ENCODE measurements at regions not wholly inside any gene's neighbourhood (a gene's known extent, or its start where the extent isn't known, plus 50 kb on each side); places are given as distances from the start of the nearest gene placed in this dataset.

DNA sequence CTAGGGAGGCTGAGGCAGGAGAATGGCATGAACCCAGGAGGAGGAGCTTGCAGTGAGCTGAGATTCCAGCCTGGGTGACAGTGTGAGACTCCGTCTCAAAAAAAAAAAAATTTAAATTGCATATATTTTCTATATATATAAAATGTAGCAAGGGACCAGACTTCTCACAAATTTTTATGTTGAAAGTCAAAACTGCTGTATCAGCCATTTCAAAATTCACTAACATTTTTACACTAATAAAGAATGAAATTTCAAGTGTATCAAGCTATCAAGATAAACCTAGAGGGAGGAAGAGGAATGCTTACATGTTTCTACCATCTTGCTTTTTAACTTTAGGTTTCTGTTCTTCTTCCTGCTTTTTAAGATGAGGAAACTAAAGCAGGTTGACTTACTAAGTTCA, 464.0 kb downstream of the KCNJ3 start:
- Mint-ChIP-seq H3K36me3 (no peaks in the 10 kb centered on the region), H3K27ac (no peak overlapping the region), H3K9me3 (peaks cover 0 to 4% of the 10 kb centered on the region in 2 donors)
- DNase-seq (ENCODE audit: low spot score in 2 of 2) (no peak), ATAC-seq (no peak)

DNA sequence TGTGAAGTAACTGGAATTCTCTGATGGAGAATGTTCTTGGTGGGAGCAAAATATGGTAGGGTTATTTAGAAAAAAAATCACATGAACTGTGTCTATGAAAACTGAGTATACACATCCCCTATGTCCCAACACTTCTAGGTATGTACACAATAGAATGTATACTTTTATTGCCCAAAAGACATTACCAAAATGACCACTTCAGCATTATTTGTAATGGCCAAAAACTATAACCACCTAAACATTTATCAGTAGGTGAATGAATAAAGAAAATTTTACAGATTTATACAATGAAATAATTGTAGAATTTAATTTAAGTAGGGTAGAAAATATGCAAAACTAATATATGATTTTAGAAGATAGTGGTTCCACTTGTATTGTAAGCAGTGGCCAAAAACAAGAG, 462.8 kb downstream of the KCNJ3 start:
- peaks cover 0 to 6% of the 10 kb centered on the region in 2 donors for H3K9me3 Mint-ChIP-seq
- H3K27ac Mint-ChIP-seq = no peak overlapping the region
- DNase-seq (ENCODE audit: low spot score in 2 of 2) = no peak
- no peak for ATAC-seq
- H3K36me3 Mint-ChIP-seq = no peaks in the 10 kb centered on the region

DNA sequence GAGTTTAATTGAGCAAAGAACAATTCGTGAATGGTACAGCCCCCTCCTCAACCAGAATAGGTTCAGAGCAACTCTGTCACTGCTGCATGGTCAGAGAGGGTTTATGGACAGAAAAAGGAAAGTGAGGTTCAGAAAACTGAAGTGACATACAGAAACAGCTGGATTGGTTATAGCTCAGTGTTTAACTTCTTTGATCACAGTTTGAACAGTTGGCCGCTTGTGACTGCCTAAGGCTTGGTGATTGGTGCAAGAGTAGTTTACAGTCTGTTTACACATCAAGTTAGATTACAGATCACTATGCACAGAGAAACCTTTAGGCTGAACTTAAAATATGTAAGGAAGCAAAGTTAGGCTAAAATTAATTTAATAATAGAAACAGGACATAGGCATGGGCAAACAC, 459.2 kb downstream of the KCNJ3 start:
- H3K9me3 Mint-ChIP-seq = peaks cover 0 to 8% of the 10 kb centered on the region in 2 donors
- H3K36me3 Mint-ChIP-seq = no peaks in the 10 kb centered on the region
- ATAC-seq = no peak
- DNase-seq (ENCODE audit: low spot score in 2 of 2) = no peak
- no peak overlapping the region for H3K27ac Mint-ChIP-seq

DNA sequence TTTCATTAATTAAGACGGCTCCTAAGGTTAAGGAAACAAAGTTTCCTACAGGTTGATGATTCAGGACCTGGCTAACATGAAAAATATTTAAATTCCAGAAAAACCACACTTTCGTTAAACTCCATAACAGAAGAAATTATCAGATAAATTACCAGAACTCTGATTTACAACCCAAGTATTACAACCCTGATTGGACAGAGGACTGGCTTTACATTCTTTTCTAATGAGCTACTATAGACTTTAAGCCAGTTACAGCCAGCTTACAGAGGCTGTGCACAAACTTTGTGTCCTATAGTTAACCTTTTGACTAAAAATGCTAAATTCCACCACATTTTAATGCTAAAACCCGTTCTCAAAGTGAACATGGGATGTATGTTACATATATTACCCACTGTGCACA, 458.6 kb downstream of the KCNJ3 start:
- no peak overlapping the region for H3K27ac Mint-ChIP-seq
- DNase-seq (ENCODE audit: low spot score in 2 of 2) = no peak
- no peak for ATAC-seq
- H3K9me3 Mint-ChIP-seq = peaks cover 0 to 8% of the 10 kb centered on the region in 2 donors
- H3K36me3 Mint-ChIP-seq = no peaks in the 10 kb centered on the region

DNA sequence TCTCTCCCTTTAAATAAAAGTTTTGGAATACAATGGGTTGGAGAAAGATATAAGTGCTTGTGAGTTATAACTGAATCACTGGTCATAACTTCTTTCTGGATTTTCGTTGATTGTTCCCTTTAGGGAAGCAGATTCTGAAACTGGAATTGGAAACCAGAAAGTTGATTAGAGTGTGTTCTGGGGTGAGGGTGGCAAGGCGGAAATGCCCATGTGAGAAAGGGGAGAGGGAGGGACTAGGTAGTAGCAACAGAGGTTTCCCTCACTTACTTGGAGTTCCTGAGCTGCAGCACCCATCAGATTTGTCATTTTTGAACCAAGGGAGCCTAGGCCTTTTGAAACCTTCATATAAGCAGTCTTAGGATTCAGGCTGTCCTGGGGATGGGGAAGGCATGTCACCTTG, 453.4 kb downstream of the KCNJ3 start:
- no peak for DNase-seq (ENCODE audit: low spot score in 2 of 2)
- no peak overlapping the region for H3K27ac Mint-ChIP-seq
- H3K9me3 Mint-ChIP-seq = peaks cover 0 to 2% of the 10 kb centered on the region in 2 donors
- no peaks in the 10 kb centered on the region for H3K36me3 Mint-ChIP-seq
- ATAC-seq = no peak

DNA sequence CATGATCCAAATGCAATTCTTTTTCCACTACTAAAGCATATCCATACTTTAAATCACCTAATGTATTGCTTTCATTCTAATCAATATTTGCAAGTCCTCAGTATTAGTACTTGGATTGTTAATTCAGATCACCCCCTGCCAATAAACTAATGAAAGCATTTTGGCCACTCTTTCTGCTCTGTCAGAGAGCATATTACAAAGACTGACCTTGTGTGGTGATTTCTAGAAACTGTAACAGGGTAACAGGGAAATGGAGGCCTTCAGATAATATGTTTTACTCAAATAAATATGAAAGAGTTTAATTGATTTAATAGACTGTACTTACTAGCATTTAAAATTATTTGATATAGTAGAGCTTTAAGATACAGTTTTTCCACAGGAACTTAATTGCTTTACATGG, 453.0 kb downstream of the KCNJ3 start:
- ATAC-seq = no peak

DNA sequence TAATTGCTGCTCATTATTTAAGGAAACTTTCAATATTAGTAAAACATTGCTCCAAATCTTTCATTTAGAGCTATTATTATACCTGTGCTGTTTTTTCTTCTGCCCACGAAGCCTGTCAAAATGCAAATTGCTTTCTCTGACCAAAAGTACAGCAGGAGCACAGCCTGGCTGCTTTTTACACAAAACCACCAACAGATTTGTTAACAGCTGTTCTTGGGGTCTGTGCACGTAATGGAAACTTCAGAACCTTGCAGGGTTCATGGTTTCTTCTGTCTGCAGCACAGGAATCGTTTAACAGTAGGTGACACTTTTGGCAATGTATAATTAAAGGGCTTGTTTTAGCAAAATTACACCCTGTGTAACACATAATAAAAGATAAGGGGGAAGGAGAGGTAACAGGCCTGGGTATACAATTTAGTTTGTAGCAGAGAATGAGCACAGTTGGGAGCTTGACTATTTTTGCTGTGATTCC, 447.3 kb downstream of the KCNJ3 start:
- H3K9me3 Mint-ChIP-seq = peaks cover 0 to 3% of the 10 kb centered on the region in 2 donors
- no peak for ATAC-seq
- DNase-seq (ENCODE audit: low spot score in 2 of 2) = no peak
- H3K36me3 Mint-ChIP-seq = no peaks in the 10 kb centered on the region
- H3K27ac Mint-ChIP-seq = no peak overlapping the region

More for the DNA sequence above, 453.0 kb downstream of the KCNJ3 start:
- Mint-ChIP-seq H3K9me3 (peaks cover 0 to 2% of the 10 kb centered on the region in 2 donors), H3K36me3 (no peaks in the 10 kb centered on the region), H3K27ac (no peak overlapping the region)
- no peak for DNase-seq (ENCODE audit: low spot score in 2 of 2)

DNA sequence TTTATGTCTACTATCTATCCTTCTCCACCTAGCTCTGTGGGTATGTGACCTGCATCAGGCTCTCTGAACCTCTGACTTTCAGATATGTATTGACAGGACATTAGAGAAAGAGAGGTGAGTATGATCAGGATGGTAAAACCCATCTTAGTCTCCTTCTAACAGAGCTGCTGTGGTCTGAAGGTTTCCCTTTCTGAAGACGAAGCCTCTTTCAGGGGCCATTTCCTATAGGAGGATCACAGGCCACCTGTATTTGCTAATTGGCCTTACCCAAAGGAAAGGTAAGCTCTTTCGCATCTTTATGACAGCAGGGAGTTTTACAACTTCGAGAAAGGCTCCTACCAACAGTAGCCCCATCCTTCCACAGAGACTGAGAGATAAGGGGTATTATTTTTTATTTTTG, 442.9 kb downstream of the KCNJ3 start:
- Mint-ChIP-seq H3K36me3 (no peaks in the 10 kb centered on the region), H3K9me3 (peaks cover 0 to 3% of the 10 kb centered on the region in 2 donors), H3K27ac (no peak overlapping the region)
- no peak for DNase-seq (ENCODE audit: low spot score in 2 of 2)
- ATAC-seq = no peak

DNA sequence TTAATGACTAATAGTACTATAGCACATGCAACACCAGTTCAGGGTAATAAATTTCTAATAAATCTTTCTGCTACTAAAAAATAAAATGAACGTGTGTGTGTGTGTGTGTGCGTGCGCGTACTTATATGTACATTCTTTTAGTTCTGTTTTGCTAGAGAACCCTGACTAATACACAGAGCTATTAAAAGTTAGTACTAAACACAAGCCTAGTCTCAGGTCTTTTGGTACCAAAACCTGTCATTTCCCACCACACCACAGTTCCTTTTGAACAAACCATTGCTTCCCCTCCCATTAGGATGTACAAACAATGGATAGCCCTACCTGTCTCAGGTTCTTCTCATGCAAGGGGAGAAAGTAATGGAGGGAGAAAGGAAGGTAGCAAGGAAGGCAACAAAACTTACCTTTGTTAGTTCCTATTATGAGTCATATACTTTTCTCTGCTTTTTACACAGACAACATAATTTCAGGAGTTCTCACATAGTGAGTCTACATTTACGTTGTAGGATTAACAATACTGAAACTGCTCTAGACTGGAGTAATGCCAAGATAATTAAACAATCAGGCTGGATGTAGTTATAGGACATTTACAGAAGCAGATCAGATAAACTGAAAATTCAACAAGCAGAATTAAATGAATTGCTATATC, 427.2 kb downstream of the KCNJ3 start:
- DNase-seq (ENCODE audit: low spot score in 2 of 2) = no peak
- no peaks in the 10 kb centered on the region for H3K36me3 Mint-ChIP-seq

DNA sequence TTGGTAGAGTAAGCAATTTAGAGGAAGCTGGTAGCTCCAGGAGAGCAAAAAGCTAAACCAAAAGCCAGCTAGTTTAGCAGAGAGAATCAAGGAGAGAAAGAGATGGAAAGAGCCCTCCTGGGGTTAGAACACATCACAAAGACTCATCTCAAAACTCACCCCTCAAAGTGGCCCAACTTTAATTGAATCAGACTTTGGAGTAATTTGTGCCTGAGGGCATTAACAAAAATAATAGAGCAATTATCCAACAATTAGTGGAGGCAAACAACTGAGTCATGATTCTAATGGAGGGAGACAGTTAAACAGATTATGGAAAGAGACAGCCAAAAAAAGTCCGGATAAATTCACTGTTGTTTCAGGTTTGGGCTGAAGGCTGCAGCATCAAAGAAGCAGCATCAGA, 417.4 kb downstream of the KCNJ3 start:
- H3K27ac Mint-ChIP-seq = no peak overlapping the region

More for the DNA sequence above, 427.2 kb downstream of the KCNJ3 start:
- no peak for ATAC-seq
- Mint-ChIP-seq H3K9me3 (peaks cover 0 to 9% of the 10 kb centered on the region in 2 donors), H3K27ac (no peak overlapping the region)

DNA sequence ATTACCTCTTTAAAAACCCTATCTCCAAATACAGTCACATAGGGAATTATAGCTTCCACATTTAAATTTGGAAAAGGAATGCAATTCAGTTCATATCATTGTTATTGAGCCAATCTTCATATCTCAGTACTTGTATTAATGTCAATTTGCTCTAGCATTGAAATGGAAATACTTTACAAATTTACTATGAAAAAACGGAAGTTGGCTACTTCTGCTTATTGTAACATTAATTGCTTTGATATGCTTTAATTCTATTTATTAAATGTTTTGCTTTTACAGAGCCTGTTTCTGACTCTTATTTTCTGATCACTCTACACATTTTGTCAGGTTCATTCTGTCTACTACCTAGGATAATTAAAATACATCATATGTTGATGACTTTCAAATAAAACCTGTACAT, 412.6 kb downstream of the KCNJ3 start:
- ATAC-seq = no peak
- DNase-seq (ENCODE audit: low spot score in 2 of 2) = no peak
- Mint-ChIP-seq H3K9me3 (peaks cover 6 to 7% of the 10 kb centered on the region in 2 donors), H3K36me3 (no peaks in the 10 kb centered on the region), H3K27ac (no peak overlapping the region)

More for the DNA sequence above, 417.4 kb downstream of the KCNJ3 start:
- no peak for DNase-seq (ENCODE audit: low spot score in 2 of 2)
- no peak for ATAC-seq
- H3K9me3 Mint-ChIP-seq = peaks cover 8 to 10% of the 10 kb centered on the region in 2 donors
- no peaks in the 10 kb centered on the region for H3K36me3 Mint-ChIP-seq

DNA sequence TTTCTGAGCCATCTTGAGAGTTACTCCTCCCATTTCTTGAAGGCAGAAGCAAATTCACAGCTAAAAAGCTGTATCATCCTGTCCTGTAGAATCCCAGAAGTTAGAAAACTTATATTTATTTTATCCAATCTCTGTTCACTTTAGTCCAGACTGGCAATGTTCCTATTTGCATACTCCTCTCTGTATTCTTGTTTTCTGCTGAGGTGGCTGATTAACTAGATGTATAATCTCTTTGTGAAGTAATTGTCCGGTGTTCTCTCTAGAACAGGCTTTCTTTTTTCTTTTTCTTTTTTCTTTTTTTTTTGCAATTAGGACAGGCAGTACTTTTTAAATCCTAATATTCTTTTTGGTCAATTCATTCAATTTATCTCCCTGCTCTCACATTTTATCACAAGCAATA, 411.0 kb downstream of the KCNJ3 start:
- no peaks in the 10 kb centered on the region for H3K36me3 Mint-ChIP-seq
- H3K9me3 Mint-ChIP-seq = no peaks in the 10 kb centered on the region
- ATAC-seq (no peak), DNase-seq (ENCODE audit: low spot score in 2 of 2) (no peak)
- H3K27ac Mint-ChIP-seq = no peak overlapping the region

DNA sequence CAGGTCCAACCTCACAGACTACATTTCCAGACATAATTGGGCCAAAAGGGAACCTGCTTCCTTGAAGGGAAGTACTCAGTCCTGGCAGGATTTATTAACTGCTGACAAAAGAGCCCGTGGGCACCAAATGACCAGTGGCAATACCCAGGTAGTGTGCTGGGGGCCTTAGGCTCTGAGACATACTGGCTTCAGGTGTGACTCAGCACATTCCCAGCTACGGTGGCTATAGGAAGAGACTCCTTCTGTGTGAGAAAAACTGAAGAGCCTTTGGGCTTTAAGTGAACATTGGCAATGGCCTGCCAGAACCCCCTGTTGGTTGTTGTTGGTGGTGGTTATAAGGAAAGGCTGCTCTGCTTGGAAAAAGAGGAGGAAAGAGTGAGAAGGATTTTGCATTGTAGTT, 401.8 kb downstream of the KCNJ3 start:
- H3K36me3 Mint-ChIP-seq = peaks cover 0 to 9% of the 10 kb centered on the region in 2 donors
- H3K9me3 Mint-ChIP-seq = peaks cover 7 to 16% of the 10 kb centered on the region in 2 donors
- no peak overlapping the region for H3K27ac Mint-ChIP-seq
- ATAC-seq (no peak), DNase-seq (ENCODE audit: low spot score in 2 of 2) (no peak)

DNA sequence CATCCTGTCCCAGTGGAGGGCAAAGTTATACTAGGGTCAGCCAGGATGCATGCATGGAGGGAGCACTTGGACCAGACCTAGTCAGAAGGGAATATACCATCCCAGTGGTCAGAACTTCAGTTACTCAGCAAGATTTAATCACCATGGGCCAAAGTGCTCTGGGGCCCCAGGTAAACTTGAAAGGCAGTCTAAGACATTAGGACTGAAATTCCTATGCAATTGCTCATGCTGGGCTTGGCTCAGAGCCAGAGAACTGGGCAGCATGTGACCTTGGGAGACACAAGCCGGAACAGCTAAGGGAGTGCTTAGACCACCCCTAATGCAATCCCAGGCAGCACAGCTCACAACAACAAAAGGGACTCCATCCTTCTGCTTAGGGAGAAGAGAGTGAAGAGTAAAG, 401.3 kb downstream of the KCNJ3 start:
- DNase-seq (ENCODE audit: low spot score in 2 of 2) (no peak), ATAC-seq (no peak)
- Mint-ChIP-seq H3K36me3 (peaks cover 0 to 9% of the 10 kb centered on the region in 2 donors), H3K27ac (no peak overlapping the region), H3K9me3 (peaks cover 7 to 16% of the 10 kb centered on the region in 2 donors)

DNA sequence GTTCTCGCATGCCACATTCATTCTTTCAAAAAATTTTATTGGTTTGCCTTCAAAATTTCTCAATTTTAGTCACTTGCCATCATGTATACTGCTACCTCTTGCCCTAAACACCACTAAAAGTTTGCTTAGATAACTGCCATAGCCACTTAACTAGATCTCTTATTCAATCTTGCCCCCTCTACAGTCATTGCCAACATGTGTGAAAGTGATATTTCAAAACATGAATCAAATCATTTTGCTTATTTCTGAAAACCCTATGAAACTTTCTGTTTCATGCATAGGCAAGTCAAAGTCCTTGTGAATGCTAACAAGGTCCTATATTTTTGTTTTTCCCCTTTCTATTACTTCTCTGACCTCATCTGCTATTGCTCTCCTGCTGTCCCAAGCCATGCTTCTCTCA, 397.1 kb downstream of the KCNJ3 start:
- no peak overlapping the region for H3K27ac Mint-ChIP-seq

DNA sequence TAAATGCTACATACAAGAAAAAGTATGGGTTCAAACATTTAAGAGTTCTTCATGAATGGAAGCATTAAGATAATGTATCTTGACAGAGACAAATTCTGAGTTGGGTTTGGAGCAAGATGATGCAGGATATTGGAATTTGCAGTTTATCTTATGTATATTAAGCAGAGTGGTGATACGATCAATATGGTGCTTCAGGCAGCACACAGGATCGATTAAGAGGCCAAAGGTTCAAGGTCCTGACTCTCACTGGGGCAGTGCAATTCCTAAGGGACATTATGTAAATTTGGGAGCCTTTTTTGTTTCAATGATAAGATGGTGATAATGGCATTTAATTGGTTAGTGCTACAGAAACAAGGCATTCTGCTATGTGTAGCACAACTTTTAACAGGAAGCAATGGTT, 381.9 kb downstream of the KCNJ3 start:
- Mint-ChIP-seq H3K36me3 (no peaks in the 10 kb centered on the region), H3K9me3 (no peaks in the 10 kb centered on the region), H3K27ac (no peak overlapping the region)
- DNase-seq (ENCODE audit: low spot score in 2 of 2) = no peak
- no peak for ATAC-seq

More for the DNA sequence above, 397.1 kb downstream of the KCNJ3 start:
- ATAC-seq (peak in 1 of 2 donors; percentile 44), DNase-seq (ENCODE audit: low spot score in 2 of 2) (no peak)
- no peaks in the 10 kb centered on the region for H3K36me3 Mint-ChIP-seq
- H3K9me3 Mint-ChIP-seq = peaks cover 0 to 7% of the 10 kb centered on the region in 2 donors

DNA sequence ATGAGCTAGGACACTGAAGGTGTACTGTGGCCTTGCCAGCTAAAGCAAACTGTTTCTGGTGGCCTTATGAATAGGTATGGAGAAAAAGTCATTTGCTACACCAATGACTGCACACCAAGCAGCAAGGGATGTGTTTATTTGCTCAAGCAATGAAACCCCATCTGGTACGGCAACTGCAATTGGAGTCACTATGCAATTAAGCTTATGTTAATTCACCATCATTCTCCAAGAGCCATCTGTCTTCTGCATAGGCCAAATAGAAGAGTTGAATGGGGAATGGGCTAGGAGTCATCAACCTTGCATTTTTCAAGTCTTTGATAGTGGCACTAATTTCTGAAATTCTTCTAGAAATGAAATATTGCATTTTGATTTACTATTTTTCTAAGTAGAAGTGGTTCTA, 372.0 kb downstream of the KCNJ3 start:
- H3K9me3 Mint-ChIP-seq = peaks cover 0 to 12% of the 10 kb centered on the region in 2 donors
- ATAC-seq (no peak), DNase-seq (ENCODE audit: low spot score in 2 of 2) (no peak)
- no peak overlapping the region for H3K27ac Mint-ChIP-seq
- no peaks in the 10 kb centered on the region for H3K36me3 Mint-ChIP-seq

DNA sequence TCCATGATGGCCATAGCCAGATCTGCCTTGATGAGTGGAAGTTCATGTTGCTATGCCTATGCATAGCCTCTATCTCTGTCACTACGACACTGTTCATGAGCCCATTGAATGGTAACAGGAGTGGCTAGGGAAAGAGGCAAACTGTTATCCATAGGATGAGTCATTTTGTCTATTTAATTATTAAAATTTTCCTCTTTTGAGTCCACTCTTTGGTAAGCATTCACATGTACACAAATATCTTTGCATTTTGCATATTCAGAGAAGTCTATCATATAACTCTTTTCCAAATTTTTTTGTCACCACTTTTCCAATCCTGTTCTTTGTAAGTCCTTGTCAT, 364.4 kb downstream of the KCNJ3 start:
- ATAC-seq = no peak
- DNase-seq (ENCODE audit: low spot score in 2 of 2) = no peak
- Mint-ChIP-seq H3K27ac (no peak overlapping the region), H3K36me3 (no peaks in the 10 kb centered on the region), H3K9me3 (peaks cover 0 to 8% of the 10 kb centered on the region in 2 donors)
